ENCODE measurements at regions not wholly inside any gene's neighbourhood (a gene's known extent, or its start where the extent isn't known, plus 50 kb on each side); places are given as distances from the start of the nearest gene placed in this dataset.

- H3K4me1 ChIP-seq: no peaks in the 10 kb centered on the region
- H3K27ac ChIP-seq: no peak overlapping the region
- no peaks in the 10 kb centered on the region for H3K27me3 ChIP-seq
- DNase-seq (ENCODE audit: low spot score in 2 of 2): no peak
- H3K4me3 ChIP-seq: no peak overlapping the region
- TF ChIP-seq CTCF (IDR thresholded peaks at IDR 0.05) (no peak), POLR2A (IDR thresholded peaks at IDR 0.05) (no peak), EP300 (IDR thresholded peaks at IDR 0.05) (no peak)
- peaks cover 0 to under 1% (median under 1%) of the 10 kb centered on the region in 4 donors for H3K9me3 ChIP-seq
- 49 to 80% methylated on average over 2 of the region's 2 CpGs for WGBS, 2 donors
- no peaks in the 10 kb centered on the region for H3K36me3 ChIP-seq
Measured at GRCh38 chr18:68566991-68567390, 147.9 kb downstream of the TMX3 start.

GRCh38 chr18:68564961-68565360 is 149.9 kb downstream of the TMX3 start:
- Histone ChIP-seq H3K27me3 (no peaks in the 10 kb centered on the region), H3K4me1 (no peaks in the 10 kb centered on the region), H3K9me3 (no peaks in the 10 kb centered on the region), H3K27ac (no peak overlapping the region), H3K36me3 (no peaks in the 10 kb centered on the region), H3K4me3 (no peak overlapping the region)
- 50 to 67% methylated on average over 3 of the region's 3 CpGs for WGBS, 2 donors
- no peak for TF ChIP-seq EP300 (IDR thresholded peaks at IDR 0.05)
- TF ChIP-seq CTCF (IDR thresholded peaks at IDR 0.05): no peak
- no peak for TF ChIP-seq POLR2A (IDR thresholded peaks at IDR 0.05)
- DNase-seq (ENCODE audit: low spot score in 2 of 2): no peak

- H3K4me3 ChIP-seq: no peak overlapping the region
- H3K27me3 ChIP-seq: no peaks in the 10 kb centered on the region
- H3K27ac ChIP-seq: no peak overlapping the region
- H3K36me3 ChIP-seq: no peaks in the 10 kb centered on the region
- no peak for TF ChIP-seq EP300 (IDR thresholded peaks at IDR 0.05)
- TF ChIP-seq CTCF (IDR thresholded peaks at IDR 0.05): no peak
- TF ChIP-seq POLR2A (IDR thresholded peaks at IDR 0.05): no peak
- no peaks in the 10 kb centered on the region for H3K4me1 ChIP-seq
- H3K9me3 ChIP-seq: no peaks in the 10 kb centered on the region
- DNase-seq (ENCODE audit: low spot score in 2 of 2): no peak
Measured at GRCh38 chr18:68564351-68564750, 150.6 kb downstream of the TMX3 start.

- WGBS, 2 donors: 80 to 88% methylated on average over 2 of the region's 2 CpGs
Measured at GRCh38 chr18:68560128-68560527, 154.8 kb downstream of the TMX3 start.

GRCh38 chr18:68557183-68557582 is 157.7 kb downstream of the TMX3 start:
- TF ChIP-seq POLR2A (IDR thresholded peaks at IDR 0.05) (no peak), CTCF (IDR thresholded peaks at IDR 0.05) (no peak), EP300 (IDR thresholded peaks at IDR 0.05) (no peak)
- Histone ChIP-seq H3K27ac (no peak overlapping the region), H3K4me3 (no peak overlapping the region), H3K27me3 (no peaks in the 10 kb centered on the region), H3K9me3 (peaks cover 0 to 6% (median 0%) of the 10 kb centered on the region in 4 donors), H3K36me3 (no peaks in the 10 kb centered on the region), H3K4me1 (no peaks in the 10 kb centered on the region)
- DNase-seq (ENCODE audit: low spot score in 2 of 2): no peak
- WGBS, 2 donors: 78 to 84% methylated on average over 5 of the region's 5 CpGs

More at GRCh38 chr18:68560128-68560527, 154.8 kb downstream of the TMX3 start:
- Histone ChIP-seq H3K4me1 (no peaks in the 10 kb centered on the region), H3K27me3 (no peaks in the 10 kb centered on the region), H3K36me3 (no peaks in the 10 kb centered on the region), H3K9me3 (peaks cover 0 to 6% (median 0%) of the 10 kb centered on the region in 4 donors), H3K27ac (no peak overlapping the region), H3K4me3 (no peak overlapping the region)
- TF ChIP-seq CTCF (IDR thresholded peaks at IDR 0.05) (no peak), POLR2A (IDR thresholded peaks at IDR 0.05) (no peak), EP300 (IDR thresholded peaks at IDR 0.05) (no peak)
- DNase-seq (ENCODE audit: low spot score in 2 of 2): no peak
